ENCODE measurements at regions not wholly inside any gene's neighbourhood (a gene's known extent, or its start where the extent isn't known, plus 50 kb on each side); places are given as distances from the start of the nearest gene placed in this dataset.
A peak's percentile ranks its signal among the peaks of the same experiment; 100 is the strongest.

DNA sequence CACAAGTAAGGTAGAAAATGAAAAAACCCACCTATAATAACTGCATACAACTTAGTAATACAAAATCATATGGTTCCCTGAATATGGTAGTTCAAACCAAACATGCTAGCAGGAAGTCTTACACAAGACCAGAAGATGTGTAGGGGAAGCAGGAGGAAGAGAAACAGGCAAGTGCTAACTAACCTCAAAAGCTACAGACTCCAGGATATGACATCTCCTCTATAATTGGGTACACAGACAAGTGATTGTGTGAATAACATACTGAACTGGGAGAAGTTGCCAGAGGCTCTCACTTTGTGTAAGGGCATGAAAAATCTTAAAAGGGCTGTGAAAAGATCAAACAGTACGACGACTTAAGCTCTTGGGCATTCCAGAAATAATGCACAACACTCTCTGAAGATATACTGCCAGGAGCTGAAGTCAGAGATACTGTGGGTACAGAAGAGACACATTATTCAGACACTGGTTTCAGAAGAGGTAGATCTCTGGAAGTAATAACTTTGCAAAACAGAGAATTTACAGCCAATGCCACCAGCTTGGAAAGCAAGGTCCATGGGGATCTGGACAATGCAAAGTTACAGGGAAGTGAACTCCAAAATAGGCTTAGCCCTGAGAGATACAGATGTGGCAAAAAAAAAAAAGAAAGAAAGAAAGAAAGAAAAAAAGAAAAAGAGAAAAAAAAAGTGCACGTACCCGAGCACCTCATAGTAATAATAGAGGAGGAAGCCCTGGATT lies 767.2 kb downstream of the TNS3 start:
- H3K27ac ChIP-seq: no peak overlapping the region
- no peak for DNase-seq (ENCODE audit: low spot score)
- CTCF ChIA-PET: interaction anchor here (0.7 kb wide), 1 partner anchor 578 kb away, joined by 3 read pairs; no protein-coding TSS in a partner anchor
- TF ChIP-seq, protein P1, sequence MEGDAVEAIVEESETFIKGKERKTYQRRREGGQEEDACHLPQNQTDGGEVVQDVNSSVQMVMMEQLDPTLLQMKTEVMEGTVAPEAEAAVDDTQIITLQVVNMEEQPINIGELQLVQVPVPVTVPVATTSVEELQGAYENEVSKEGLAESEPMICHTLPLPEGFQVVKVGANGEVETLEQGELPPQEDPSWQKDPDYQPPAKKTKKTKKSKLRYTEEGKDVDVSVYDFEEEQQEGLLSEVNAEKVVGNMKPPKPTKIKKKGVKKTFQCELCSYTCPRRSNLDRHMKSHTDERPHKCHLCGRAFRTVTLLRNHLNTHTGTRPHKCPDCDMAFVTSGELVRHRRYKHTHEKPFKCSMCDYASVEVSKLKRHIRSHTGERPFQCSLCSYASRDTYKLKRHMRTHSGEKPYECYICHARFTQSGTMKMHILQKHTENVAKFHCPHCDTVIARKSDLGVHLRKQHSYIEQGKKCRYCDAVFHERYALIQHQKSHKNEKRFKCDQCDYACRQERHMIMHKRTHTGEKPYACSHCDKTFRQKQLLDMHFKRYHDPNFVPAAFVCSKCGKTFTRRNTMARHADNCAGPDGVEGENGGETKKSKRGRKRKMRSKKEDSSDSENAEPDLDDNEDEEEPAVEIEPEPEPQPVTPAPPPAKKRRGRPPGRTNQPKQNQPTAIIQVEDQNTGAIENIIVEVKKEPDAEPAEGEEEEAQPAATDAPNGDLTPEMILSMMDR (conservative IDR thresholded peaks at IDR 0.05; ENCODE audit: low read depth): no peak
- POLR2A ChIA-PET (ENCODE audit: low non-redundant PET): no interaction called here

DNA sequence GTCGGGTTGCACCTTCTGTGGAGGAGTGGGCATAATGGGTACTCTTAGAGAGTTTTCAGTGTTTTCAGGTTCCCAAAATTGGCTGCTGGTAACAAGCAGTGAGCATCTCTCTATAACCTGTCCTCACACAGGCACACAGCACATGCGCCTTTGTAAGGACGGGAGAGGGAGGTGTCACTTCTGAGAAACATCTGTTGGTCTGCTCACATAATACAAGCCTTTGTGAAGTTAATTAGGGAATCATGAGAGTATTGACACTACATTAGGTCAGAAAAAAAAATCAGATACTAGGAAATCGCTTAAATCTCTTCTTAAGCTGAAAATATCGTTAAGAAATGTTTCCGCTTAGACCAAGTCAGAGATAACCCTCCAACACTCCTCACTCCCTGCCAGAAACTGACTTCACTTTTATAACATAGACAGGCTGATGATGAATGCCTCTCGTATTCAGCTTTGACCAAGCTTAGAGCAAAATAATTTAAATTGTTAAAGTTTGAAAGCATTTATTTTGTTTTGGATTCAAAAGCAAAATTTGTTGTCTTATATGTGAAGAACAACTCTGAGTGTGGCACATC lies 769.7 kb downstream of the TNS3 start:
- no peak overlapping the region for H3K27ac ChIP-seq
- ChIA-PET POLR2A (ENCODE audit: low non-redundant PET) (no interaction called here), CTCF (no interaction called here)
- DNase-seq (ENCODE audit: low spot score): no peak
- TF ChIP-seq, protein P1 (conservative IDR thresholded peaks at IDR 0.05; ENCODE audit: low read depth): no peak

DNA sequence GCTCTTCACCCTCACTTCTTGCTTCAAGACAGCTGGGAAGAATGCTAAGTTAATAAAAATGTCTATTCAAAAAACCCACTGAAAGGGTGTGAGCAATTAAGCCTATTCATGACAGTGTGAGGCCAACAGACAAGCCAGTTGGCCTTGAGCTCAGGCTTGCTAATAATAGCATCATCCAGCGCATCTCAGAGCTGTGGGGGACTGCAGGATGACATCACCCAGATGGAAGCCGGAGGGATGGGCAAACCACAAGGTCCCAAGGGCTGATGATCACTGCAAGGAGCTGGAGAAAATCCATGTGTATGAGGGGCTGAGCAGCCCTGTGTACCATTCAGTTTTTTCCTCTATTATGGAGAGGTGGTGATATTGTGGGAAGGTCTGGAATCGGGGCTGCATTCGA lies 770.4 kb downstream of the TNS3 start:
- TF ChIP-seq, protein P1 (conservative IDR thresholded peaks at IDR 0.05; ENCODE audit: low read depth): no peak
- POLR2A ChIA-PET (ENCODE audit: low non-redundant PET): no interaction called here
- peak; percentile 34 for DNase-seq (ENCODE audit: low spot score)
- no peak overlapping the region for H3K27ac ChIP-seq
- CTCF ChIA-PET: interaction anchor here (0.9 kb wide), 1 partner anchor 259 kb away, joined by 4 read pairs; no protein-coding TSS in a partner anchor

DNA sequence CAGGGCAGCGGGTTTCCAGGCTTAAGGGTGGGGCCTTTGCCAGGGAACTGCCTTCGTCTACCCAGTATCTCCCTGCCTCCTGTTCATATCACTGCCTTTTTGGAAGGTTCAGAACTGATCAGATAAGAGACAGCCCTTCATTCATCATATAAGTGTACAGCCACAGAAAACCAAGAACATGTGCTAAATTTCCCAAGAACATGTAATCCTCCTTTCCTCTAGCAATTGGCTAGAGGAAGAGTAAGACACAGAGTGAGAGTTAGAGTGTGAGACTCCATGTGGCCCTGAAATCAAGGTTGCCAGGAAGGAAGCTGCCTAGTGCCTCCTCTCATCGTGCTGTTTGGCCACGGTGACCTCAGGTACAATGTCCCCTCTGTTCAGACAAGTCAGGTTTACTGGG lies 770.9 kb downstream of the TNS3 start:
- TF ChIP-seq, protein P1 (conservative IDR thresholded peaks at IDR 0.05; ENCODE audit: low read depth): no peak
- ChIA-PET CTCF (interaction anchor here (0.9 kb wide), 1 partner anchor 259 kb away, joined by 4 read pairs; no protein-coding TSS in a partner anchor), POLR2A (ENCODE audit: low non-redundant PET) (no interaction called here)
- no peak overlapping the region for H3K27ac ChIP-seq
- no peak for DNase-seq (ENCODE audit: low spot score)

DNA sequence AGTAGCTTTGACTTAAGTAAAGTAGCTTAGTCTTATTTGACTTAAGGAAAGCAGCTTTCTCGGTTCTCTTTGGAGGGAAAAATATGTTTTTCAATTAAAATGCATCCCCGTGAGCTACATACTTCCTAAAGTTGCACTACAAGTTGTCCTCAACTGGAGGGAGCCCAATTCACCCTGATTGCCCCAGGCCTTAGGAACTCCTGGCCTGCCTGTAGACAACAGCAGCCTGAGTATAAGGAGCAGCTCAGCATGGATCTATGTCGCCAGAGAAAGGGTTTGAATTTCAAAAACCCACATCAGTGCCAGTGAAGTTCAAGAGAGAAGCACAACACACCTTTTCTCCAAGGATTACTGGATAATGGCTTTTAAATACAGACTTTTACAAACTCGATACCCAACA lies 772.0 kb downstream of the TNS3 start:
- DNase-seq (ENCODE audit: low spot score): no peak
- ChIA-PET POLR2A (ENCODE audit: low non-redundant PET) (no interaction called here), CTCF (no interaction called here)
- TF ChIP-seq, protein P1 (conservative IDR thresholded peaks at IDR 0.05; ENCODE audit: low read depth): no peak
- no peak overlapping the region for H3K27ac ChIP-seq

DNA sequence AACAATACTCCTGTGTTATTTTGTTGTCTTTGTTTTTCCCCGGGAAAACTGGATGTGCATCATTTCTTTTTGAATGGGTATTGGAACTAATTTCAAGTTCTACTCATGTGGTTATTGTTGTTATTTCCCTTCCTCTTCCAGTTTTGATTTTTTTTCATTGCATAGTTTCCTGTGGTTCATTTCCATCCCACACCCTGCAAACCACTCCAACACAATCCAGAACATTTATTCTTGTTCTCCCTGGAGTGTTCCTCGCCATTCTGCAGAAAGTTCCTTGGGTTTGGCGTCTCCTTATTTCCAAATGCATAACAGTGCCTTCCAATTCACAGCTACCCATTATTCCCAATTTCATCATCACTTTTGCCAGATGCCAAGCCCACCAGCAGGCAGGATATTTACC lies 775.1 kb downstream of the TNS3 start:
- CTCF ChIA-PET: interaction anchor here (0.6 kb wide), 1 partner anchor 52 kb away, joined by 3 read pairs; no protein-coding TSS in a partner anchor
- DNase-seq (ENCODE audit: low spot score): no peak
- TF ChIP-seq, protein P1 (conservative IDR thresholded peaks at IDR 0.05; ENCODE audit: low read depth): no peak
- POLR2A ChIA-PET (ENCODE audit: low non-redundant PET): no interaction called here
- no peak overlapping the region for H3K27ac ChIP-seq

Data from RWPE1 (cell line).